OCI-LY3 (cell line): ENCODE measurements at regions not wholly inside any gene's neighbourhood (a gene's known extent, or its start where the extent isn't known, plus 50 kb on each side); places are given as distances from the start of the nearest gene placed in this dataset.

Source experiments
- CTCF ChIP-seq: fragments of 200-600, 300-600 bp; sonication (generic); IDR thresholded peaks from 2 replicates; pipeline ENCODE4 v1.5.1; 2014; ENCODE audit warnings: antibody characterized with exemption, low read length, low read depth
- EZH2phosphoT487 ChIP-seq: fragments of 200-600 bp; shearing (Covaris generic); IDR thresholded peaks from 2 replicates; pipeline ENCODE4 v1.6.1; 2018; ENCODE audit warnings: antibody characterized with exemption, mixed run types, low read depth

- no peak for TF ChIP-seq CTCF
- no peak for TF ChIP-seq EZH2phosphoT487
Observed at GRCh38 chr4:128381748-128382559, 94.3 kb upstream of the PGRMC2 start.
